Peyer's patch (tissue), 4 donors: ENCODE measurements at regions not wholly inside any gene's neighbourhood (a gene's known extent, or its start where the extent isn't known, plus 50 kb on each side); places are given as distances from the start of the nearest gene placed in this dataset.
"Not testable (repeated sequence)": the region's sequence is repeated elsewhere in the genome, so short reads cannot be mapped to it uniquely, and the experiment has no call there.

Experiments
- DNase-seq, 3 donors: peaks; one replicate each; pipeline ENCODE4 v3.0.0-alpha.2; 2017 to 2019
- H3K27ac ChIP-seq, 4 donors: fragments of 200-600 bp; sonication (generic); one replicate each; pipeline ENCODE4 v1.5.1; 2016 to 2019
- H3K27me3 ChIP-seq, 2 donors: fragments of 200-600 bp; sonication (generic); one replicate each; pipeline ENCODE4 v1.5.1; 2019
- H3K36me3 ChIP-seq, 3 donors: fragments of 200-600 bp; sonication (generic); one replicate each; pipeline ENCODE4 v1.5.1; 2016 to 2019
- H3K4me1 ChIP-seq, 4 donors: fragments of 200-600 bp; sonication (generic); one replicate each; pipeline ENCODE4 v1.5.1; 2016 to 2019
- H3K4me3 ChIP-seq, 4 donors: fragments of 200-600 bp; sonication (generic); 1 replicate in 3 of 4; 2 replicates in 1 of 4; pipeline ENCODE4 v1.5.1; 2016 to 2019; ENCODE audit warnings: mild to moderate bottlenecking in 1 of 4
- H3K9me3 ChIP-seq, 4 donors: fragments of 200-600 bp; sonication (generic); one replicate each; pipeline ENCODE4 v1.5.1; 2016 to 2019; ENCODE audit warnings: mild to moderate bottlenecking in 1 of 4
- POLR2A ChIP-seq, 2 donors: fragments of 450-650 bp; IDR thresholded peaks; one replicate each; pipeline ENCODE4 v1.5.1; 2017; ENCODE audit warnings: antibody characterized with exemption in 2 of 2, mild to moderate bottlenecking in 2 of 2, moderate library complexity in 2 of 2
- TF ChIP-seq, protein P1 (sequence below), 6 experiments: fragments of 450-650 bp in 4 of 6; fragments of 200-600 bp in 2 of 6; sonication (generic) in 1 of 6; IDR thresholded peaks; one replicate each; pipeline ENCODE4 v1.5.1; 2017 to 2019; ENCODE audit warnings: antibody characterized with exemption in 6 of 6, mild to moderate bottlenecking in 3 of 6, moderate library complexity in 1 of 6

GRCh38 chr2:210768329-210768910 is 212.0 kb downstream of the CPS1 start:
- no peaks in the 10 kb centered on the region for H3K9me3 ChIP-seq
- TF ChIP-seq, protein P1, sequence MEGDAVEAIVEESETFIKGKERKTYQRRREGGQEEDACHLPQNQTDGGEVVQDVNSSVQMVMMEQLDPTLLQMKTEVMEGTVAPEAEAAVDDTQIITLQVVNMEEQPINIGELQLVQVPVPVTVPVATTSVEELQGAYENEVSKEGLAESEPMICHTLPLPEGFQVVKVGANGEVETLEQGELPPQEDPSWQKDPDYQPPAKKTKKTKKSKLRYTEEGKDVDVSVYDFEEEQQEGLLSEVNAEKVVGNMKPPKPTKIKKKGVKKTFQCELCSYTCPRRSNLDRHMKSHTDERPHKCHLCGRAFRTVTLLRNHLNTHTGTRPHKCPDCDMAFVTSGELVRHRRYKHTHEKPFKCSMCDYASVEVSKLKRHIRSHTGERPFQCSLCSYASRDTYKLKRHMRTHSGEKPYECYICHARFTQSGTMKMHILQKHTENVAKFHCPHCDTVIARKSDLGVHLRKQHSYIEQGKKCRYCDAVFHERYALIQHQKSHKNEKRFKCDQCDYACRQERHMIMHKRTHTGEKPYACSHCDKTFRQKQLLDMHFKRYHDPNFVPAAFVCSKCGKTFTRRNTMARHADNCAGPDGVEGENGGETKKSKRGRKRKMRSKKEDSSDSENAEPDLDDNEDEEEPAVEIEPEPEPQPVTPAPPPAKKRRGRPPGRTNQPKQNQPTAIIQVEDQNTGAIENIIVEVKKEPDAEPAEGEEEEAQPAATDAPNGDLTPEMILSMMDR (IDR thresholded peaks at IDR 0.05), result no peak
- no peak for TF ChIP-seq POLR2A (IDR thresholded peaks at IDR 0.05)
- H3K4me1 ChIP-seq, result no peaks in the 10 kb centered on the region
- H3K27me3 ChIP-seq, result no peaks in the 10 kb centered on the region
- no peak for DNase-seq
- no peaks in the 10 kb centered on the region for H3K36me3 ChIP-seq
- H3K27ac ChIP-seq, result no peak overlapping the region
- H3K4me3 ChIP-seq, result no peak overlapping the region

DNA sequence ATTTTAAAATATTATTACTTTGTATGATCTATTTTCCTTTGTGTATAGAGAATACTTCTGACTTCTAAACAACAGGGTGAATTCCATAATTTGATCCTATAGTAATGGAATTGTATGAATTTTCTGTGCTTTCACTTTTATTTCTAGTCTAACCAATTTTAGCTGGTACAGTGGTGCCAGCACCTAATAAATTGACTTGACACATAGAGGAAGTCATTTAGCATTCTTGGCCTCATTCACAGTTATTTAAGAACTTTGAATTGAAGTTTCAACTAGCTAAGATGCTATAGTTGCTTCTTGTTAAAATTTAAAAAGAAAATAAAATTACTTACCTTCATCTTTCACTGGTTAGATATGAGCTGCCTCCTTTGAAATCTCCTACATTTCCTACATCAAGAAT is 220.4 kb downstream of the CPS1 start:
- Histone ChIP-seq H3K4me3 (no peak overlapping the region), H3K36me3 (no peaks in the 10 kb centered on the region), H3K27ac (no peak overlapping the region), H3K9me3 (no peaks in the 10 kb centered on the region), H3K27me3 (no peaks in the 10 kb centered on the region), H3K4me1 (no peaks in the 10 kb centered on the region)
- no peak for DNase-seq
- TF ChIP-seq, protein P1 (IDR thresholded peaks at IDR 0.05), result no peak
- no peak for TF ChIP-seq POLR2A (IDR thresholded peaks at IDR 0.05)

DNA sequence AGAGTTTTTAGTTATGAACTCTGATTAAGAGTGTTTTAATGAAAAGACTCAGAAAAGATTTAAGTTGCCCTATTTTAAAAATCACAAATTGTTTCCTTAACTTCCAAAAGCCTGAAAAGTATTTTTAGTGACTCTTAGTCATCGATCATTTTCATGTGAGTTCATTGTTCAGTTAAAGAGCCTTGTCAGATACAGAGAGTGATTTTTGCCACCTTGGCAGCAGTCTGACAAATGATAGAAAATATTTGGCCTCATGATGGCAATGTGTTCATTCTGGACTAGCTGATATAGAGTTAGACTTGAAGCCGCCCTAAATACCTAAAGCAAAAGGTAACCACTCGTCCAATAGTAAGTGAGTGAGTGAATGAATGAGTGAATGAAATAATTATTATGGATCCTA is 225.8 kb downstream of the CPS1 start:
- Histone ChIP-seq H3K4me3 (no peak overlapping the region), H3K4me1 (no peaks in the 10 kb centered on the region), H3K27me3 (no peaks in the 10 kb centered on the region), H3K9me3 (no peaks in the 10 kb centered on the region), H3K36me3 (no peaks in the 10 kb centered on the region), H3K27ac (no peak overlapping the region)
- TF ChIP-seq, protein P1 (IDR thresholded peaks at IDR 0.05), result no peak
- TF ChIP-seq POLR2A (IDR thresholded peaks at IDR 0.05), result no peak
- no peak for DNase-seq

DNA sequence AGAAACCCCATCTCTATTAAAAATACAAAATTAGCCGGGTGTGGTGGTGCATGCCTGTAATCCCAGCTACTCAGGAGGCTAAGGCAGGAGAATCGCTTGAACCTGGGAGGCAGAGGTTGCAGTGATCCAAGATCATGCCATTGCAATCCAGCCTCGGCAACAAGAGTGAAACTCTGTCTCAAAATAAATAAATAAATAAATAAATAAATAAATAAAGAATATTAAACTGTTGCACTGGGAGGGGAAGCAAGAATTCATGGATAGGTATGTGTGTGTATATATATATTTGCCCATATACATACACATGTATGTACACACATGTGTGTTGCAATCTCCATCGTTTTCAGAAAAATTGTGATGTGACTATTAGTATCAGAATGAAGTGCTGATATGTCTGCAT is 231.4 kb downstream of the CPS1 start:
- not testable (repeated sequence) for H3K9me3 ChIP-seq, H3K27ac ChIP-seq, H3K4me1 ChIP-seq, H3K4me3 ChIP-seq, DNase-seq, H3K27me3 ChIP-seq, H3K36me3 ChIP-seq

GRCh38 chr2:210792000-210792399 is 235.6 kb downstream of the CPS1 start:
- H3K4me3 ChIP-seq, result no peak overlapping the region
- H3K36me3 ChIP-seq, result no peaks in the 10 kb centered on the region
- no peaks in the 10 kb centered on the region for H3K4me1 ChIP-seq
- H3K9me3 ChIP-seq, result no peaks in the 10 kb centered on the region
- no peak overlapping the region for H3K27ac ChIP-seq
- DNase-seq, result no peak
- TF ChIP-seq POLR2A (IDR thresholded peaks at IDR 0.05), result no peak
- TF ChIP-seq, protein P1 (IDR thresholded peaks at IDR 0.05), result no peak
- H3K27me3 ChIP-seq, result no peaks in the 10 kb centered on the region

DNA sequence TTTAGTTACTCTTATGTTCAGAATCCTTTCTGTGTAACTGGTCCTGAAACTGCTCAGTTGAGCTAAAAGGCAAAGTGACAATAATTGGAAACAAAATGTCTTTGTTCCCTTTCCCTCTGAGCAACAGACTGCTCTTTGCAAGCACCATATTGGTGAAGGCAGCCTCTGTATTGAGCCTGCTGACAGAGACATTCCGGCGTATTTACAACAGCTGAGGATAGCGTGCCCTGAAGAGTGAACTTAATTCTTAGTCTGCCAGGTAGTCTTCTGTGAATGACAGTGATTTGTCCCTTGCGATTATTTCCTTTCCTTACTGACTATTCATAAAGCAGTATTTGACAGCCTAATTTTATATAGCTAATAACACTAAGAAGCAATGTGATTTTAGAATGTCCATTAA is 239.1 kb downstream of the CPS1 start:
- DNase-seq, result no peak
- H3K9me3 ChIP-seq, result no peaks in the 10 kb centered on the region
- H3K4me3 ChIP-seq, result no peak overlapping the region
- no peak for TF ChIP-seq POLR2A (IDR thresholded peaks at IDR 0.05)
- TF ChIP-seq, protein P1 (IDR thresholded peaks at IDR 0.05), result no peak
- H3K36me3 ChIP-seq, result no peaks in the 10 kb centered on the region
- H3K27me3 ChIP-seq, result no peaks in the 10 kb centered on the region
- no peak overlapping the region for H3K27ac ChIP-seq
- no peaks in the 10 kb centered on the region for H3K4me1 ChIP-seq
